ENCODE measurements at regions not wholly inside any gene's neighbourhood (a gene's known extent, or its start where the extent isn't known, plus 50 kb on each side); places are given as distances from the start of the nearest gene placed in this dataset.

GRCh38 chr6:98578016-98578415, 256.4 kb upstream of the POU3F2 start (continued):
- TF ChIP-seq SP4 (IDR thresholded peaks at IDR 0.05; ENCODE audit: low read length): no peak

- no peak overlapping the region for H2BK12ac ChIP-seq (ENCODE audit: low read depth, low read length)
- no peak overlapping the region for H4K8ac ChIP-seq (ENCODE audit: extremely low read depth, insufficient read depth, low read length)
- no peak overlapping the region for H2AFZ ChIP-seq (ENCODE audit: low read length)
- no peak overlapping the region for H3K18ac ChIP-seq (ENCODE audit: extremely low read depth, low read length)
- H4K91ac ChIP-seq (replicated peaks; ENCODE audit: insufficient read length, low read length): no peak overlapping the region
- H2AK5ac ChIP-seq (ENCODE audit: low read depth, low read length): no peak overlapping the region
- H3K23ac ChIP-seq (ENCODE audit: insufficient read length): no peak overlapping the region
- no peak overlapping the region for H3K4me2 ChIP-seq (ENCODE audit: insufficient read depth in 1 of 2, low read depth in 2 of 2, low read length in 2 of 2)
- no peak overlapping the region for H2BK20ac ChIP-seq (ENCODE audit: low read length)
- ChIA-PET CTCF (ENCODE audit: partially characterized antibody) (no interaction called here), POLR2A (ENCODE audit: partially characterized antibody) (no interaction called here)
- H3K4me1 ChIP-seq (replicated peaks in 1 of 4; ENCODE audit: control insufficient read depth in 3 of 4, insufficient read depth in 4 of 4, low read length in 3 of 4): peaks cover 0 to 4% (median 0%) of the 10 kb centered on the region in 4 experiments; a peak in 2 of 7 replicates
- H3K79me2 ChIP-seq (ENCODE audit: control insufficient read depth in 1 of 2, insufficient read depth in 2 of 2, low read length in 2 of 2): no peaks in the 10 kb centered on the region
- no peak overlapping the region for H3K4me3 ChIP-seq (ENCODE audit: extremely low read depth in 1 of 4, insufficient read depth in 2 of 4, low read depth in 3 of 4, low read length in 4 of 4)
- H2BK120ac ChIP-seq (replicated peaks; ENCODE audit: low read depth, low read length): no peak overlapping the region
- H3K9ac ChIP-seq (replicated peaks in 1 of 4; ENCODE audit: extremely low read depth in 1 of 4, low read depth in 3 of 4, low read length in 3 of 4): no peak overlapping the region
- H3K14ac ChIP-seq (ENCODE audit: insufficient read length): no peak overlapping the region
- TF ChIP-seq SP4 (IDR thresholded peaks at IDR 0.05; ENCODE audit: low read length) (no peak), GABPA (IDR thresholded peaks at IDR 0.05; ENCODE audit: borderline replicate concordance, insufficient read depth, low read length) (no peak), POLR2AphosphoS5 (IDR thresholded peaks at IDR 0.05; ENCODE audit: low read depth, low read length) (no peak), SIX5 (IDR thresholded peaks at IDR 0.05; ENCODE audit: low read depth, low read length) (no peak), RNF2 (IDR thresholded peaks at IDR 0.05; ENCODE audit: borderline replicate concordance, low read depth, low read length, missing control alignments, poor library complexity, severe bottlenecking) (no peak)
- H3K79me1 ChIP-seq (ENCODE audit: low read depth, low read length): no peaks in the 10 kb centered on the region
- H4K20me1 ChIP-seq (replicated peaks in 1 of 2; ENCODE audit: control insufficient read depth in 1 of 2, insufficient read depth in 2 of 2, low read length in 2 of 2): no peaks in the 10 kb centered on the region
- no peak overlapping the region for H2BK5ac ChIP-seq (ENCODE audit: low read depth, low read length)
- no peak overlapping the region for H4K5ac ChIP-seq (ENCODE audit: insufficient read length, low read depth, low read length)
- no peaks in the 10 kb centered on the region for H3K36me3 ChIP-seq (ENCODE audit: control insufficient read depth in 2 of 4, insufficient read depth in 4 of 4, low read length in 3 of 4)
- WGBS, 2 experiments (ENCODE audit: extremely low coverage in 1 of 2, insufficient coverage in 1 of 2, insufficient read length in 1 of 2, insufficient replicate concordance in 2 of 2, low coverage in 1 of 2, low lambda C conversion rate in 2 of 2, missing lambda C conversion rate in 1 of 2): 96% methylated on average over 1 of the region's 1 CpG; no CpG with 5 or more reads in 1 of the 2 experiments
- H2BK15ac ChIP-seq (ENCODE audit: low read length): no peak overlapping the region
- no peaks in the 10 kb centered on the region for H3K23me2 ChIP-seq (ENCODE audit: low read depth, low read length)
- no peaks in the 10 kb centered on the region for H3K9me3 ChIP-seq (ENCODE audit: insufficient read depth in 2 of 2, low read depth in 1 of 2, low read length in 1 of 2)
- FAIRE-seq: no peak
- H3K56ac ChIP-seq (replicated peaks; ENCODE audit: insufficient read length, low read depth, low read length): no peak overlapping the region
- H3K27me3 ChIP-seq (replicated peaks in 1 of 4; ENCODE audit: control insufficient read depth in 3 of 4, extremely low read depth in 1 of 4, insufficient read depth in 3 of 4, low read length in 3 of 4): no peaks in the 10 kb centered on the region
- H3K27ac ChIP-seq (ENCODE audit: low read depth, low read length): no peak overlapping the region
- no peak for DNase-seq (ENCODE audit: low read depth in 1 of 2, low spot score in 2 of 2)
- no peak overlapping the region for H3K4ac ChIP-seq (replicated peaks; ENCODE audit: insufficient read length, low read depth, low read length)
These were observed 255.3 kb upstream of the POU3F2 start for GRCh38 chr6:98579079-98579478.
